NCI-H1417 treated with DMSO at 0.1 percent for 48 hours (cell line): ENCODE measurements at regions not wholly inside any gene's neighbourhood (a gene's known extent, or its start where the extent isn't known, plus 50 kb on each side); places are given as distances from the start of the nearest gene placed in this dataset.
"Not testable (repeated sequence)": the region's sequence is repeated elsewhere in the genome, so short reads cannot be mapped to it uniquely, and the experiment has no call there.

Experiments used
- DNase-seq: peaks from one replicate; lab custom pipeline; 2025; lab: John Stamatoyannopoulos, UW

DNA sequence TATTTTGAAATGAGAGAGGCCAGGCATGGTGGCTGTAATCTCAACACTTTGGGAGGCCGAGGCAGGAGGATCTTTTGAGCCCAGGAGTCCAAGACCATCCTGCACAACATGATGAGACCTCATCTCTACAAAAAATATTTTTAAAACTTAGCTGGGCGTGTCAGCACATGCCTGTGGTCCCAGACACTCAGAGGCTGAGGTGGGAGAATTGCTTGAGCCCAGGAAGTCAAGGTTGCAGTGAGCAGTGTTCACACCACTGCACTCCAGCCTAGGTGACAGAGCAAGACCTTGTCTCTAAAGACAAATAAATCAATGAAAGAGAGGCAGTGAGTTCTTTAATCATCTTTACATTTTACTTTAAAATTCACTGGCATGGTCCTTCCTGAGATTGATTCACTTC is 124.5 kb downstream of the DUSP6 start:
- DNase-seq, result no peak

DNA sequence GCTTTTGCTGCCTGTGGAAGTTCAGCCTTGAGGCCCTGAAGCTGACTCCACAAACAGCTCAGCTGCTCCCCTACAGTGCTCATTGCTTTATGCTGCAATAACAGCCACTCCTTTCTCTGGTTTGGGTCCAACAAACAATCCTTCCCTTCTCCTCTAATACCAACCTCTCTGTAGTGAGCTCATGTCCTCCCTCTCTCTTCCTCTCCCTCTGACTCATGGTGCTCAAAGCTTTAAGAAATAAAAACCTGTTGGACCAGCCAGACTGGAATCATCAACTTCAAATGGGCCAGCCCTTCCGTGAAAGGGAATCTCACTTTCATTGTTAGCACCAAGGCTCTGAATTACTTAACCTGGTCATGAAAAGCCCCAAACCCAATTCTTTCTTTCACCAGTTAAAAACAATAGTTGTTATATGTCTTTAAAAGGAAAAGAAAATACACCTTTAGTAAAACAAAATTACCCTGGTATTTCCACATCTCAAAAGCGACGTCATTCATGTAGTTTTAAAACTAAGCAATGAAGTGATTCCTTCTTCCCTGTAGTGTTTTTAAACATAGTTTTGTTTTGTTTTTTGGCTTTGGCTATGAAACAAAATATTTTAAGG is 126.4 kb downstream of the DUSP6 start:
- no peak for DNase-seq

DNA sequence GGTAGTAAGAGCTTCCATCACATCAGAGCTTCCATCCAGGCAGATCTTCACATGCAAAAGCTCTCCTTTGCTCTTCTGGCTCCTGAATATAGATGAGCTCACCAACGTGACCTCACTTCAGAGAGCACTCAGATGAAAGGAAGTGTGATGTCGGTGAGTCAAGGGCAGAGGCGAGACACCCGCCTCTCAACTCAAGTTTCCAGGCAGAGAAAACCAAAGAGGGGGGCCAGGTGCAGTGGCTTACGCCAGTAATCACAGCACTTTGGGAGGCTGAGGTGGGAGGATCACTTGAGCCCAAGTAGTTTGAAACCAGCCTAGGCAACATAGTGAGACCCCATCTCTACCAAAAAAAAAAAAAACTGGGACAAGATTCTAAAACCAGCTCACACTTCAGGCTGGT is 126.9 kb downstream of the DUSP6 start:
- DNase-seq, result no peak

DNA sequence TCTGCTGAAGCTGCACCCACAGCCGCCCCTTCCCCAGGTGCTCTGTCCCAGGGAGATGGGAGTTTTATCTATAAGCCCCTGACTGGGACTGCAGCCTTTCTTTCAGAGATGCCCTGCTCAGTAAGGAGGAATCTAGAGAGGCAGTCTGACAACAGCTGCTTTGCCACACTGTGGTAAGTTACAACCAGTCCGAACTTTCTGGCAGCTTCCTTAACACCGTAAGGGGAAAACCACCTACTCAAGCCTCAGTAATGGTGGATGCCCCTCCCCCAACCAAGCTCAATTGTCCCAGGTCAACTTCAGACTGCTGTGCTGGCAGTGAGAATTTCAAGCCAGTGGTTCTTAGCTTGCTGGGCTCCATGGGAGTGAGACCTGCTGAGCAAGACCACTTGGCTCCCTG is 129.7 kb downstream of the DUSP6 start:
- not testable (repeated sequence) for DNase-seq

DNA sequence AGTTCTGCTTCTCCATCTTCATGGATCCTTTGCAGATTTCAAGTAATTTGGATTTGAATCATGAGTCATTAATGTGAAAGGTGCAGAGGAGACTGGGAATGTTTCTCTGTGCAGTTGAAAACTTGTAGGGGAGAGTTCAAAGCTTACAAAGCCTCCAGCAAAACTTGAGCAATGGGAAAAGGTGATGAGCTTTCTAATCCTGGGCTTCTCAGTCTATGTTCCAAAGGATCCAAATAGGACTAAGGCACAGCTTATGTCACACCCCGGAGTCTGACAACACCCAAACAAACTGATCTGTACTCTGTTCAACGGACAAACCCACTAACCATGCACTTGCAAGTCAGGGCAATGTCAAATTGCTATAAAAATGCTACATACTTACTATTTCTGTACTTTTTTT is 134.8 kb downstream of the DUSP6 start:
- DNase-seq, result no peak

DNA sequence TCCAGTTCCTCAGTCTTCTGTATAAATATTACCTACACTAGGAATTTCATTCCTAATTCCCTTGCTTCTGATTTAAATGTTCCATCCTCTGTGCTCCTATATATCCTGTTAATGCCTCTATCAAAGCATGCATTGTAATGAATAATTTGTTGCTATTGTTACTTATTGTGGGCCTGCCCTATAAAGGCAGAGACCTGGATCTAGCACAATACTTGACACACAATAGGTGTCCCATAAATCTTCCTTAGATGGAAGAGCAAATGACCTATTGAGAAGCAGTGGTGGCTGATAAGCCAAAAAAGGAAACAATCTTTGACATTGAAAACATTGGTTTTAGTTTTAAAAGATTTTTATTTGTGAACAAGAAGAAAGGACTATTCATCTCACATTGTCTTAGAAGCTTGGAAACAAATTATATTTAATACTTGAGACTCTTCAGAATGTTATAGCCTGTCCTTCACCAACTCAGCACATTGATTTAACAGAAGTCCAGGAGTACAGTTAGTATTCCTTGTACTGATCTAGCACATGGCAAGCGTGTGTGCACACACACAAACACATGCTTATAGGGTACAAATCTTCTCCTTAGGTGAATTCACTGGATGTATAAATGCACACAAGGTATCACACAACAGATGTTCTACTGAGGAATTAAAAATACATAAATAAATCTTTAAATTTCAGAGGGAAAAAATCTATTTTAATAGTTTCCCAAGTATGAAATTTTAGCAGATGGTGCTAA is 135.9 kb downstream of the DUSP6 start:
- no peak for DNase-seq

DNA sequence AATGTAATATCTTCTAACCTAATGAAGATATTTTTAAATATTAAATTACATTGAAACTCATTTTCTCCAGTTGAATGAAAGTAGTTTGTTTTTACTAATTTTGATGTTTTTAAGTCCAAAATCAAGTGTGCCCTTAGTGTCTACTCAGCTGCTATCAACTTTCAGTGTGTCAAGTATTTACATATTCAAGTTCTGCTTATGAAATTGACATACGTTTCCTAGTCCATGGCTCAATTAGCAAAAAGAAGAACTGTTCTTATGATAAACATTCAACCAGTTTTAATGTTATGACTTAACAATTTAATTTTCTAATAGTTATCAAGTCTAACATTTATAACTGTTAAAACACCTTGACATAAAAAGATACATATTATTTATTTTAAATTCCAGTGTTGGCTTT is 137.1 kb downstream of the DUSP6 start:
- DNase-seq, result no peak

DNA sequence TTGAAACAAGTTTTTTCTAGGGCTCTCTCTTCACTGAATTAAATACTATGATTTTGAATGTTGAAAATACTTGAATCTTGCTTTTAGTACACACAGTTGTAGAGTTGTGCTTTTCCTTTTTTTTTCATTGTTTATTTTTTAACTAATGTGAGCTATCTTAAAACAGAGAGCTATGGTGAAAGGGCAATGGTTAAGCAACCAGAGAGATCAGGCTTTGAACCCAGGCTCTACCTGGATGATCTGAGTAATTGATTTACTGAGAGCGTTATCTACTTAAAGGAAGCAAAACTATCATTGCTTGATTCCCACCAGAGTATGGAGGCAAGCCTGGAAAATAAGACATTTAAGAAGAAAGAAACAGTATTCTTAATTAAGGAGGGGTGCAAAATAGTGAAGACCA is 138.6 kb downstream of the DUSP6 start:
- DNase-seq, result no peak

DNA sequence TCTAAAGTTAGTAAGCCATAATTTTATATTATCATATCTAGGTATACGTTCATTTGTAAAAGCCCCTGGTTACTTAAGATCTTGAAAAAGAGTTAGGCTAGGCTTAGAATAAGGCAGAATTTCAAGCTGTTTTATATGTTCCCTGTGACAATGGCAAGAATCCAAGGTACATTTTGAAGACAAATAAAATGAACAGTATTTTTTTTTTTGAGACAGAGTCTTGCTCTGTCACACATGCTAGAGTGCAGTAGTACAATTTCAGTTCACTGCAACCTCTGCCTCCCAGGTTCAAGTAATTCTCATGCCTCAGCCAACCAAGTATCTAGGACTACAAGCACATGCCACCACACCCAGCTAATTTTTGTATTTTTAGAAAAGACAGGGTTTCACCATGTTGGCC is 139.2 kb downstream of the DUSP6 start:
- no peak for DNase-seq

DNA sequence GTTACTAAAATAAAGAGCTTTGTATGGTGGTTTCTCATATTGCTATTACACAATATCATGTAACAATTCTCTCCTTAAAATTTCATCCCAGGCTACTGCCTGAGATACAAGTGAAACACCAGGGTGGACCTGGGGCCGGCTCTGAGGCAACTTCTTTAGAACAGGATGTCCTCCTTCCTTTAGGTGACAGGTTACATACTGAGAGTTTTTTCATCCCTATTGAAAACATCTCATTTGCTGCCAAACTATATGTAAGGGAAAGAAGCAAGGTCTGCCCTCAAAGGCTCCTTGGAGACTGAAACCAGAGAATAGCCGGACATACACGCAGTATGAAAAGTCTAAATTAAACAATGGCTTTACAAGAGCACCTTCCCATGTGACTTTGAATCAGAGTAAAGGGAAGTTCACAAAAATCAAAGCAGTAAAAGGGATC is 139.9 kb downstream of the DUSP6 start:
- DNase-seq, result no peak

DNA sequence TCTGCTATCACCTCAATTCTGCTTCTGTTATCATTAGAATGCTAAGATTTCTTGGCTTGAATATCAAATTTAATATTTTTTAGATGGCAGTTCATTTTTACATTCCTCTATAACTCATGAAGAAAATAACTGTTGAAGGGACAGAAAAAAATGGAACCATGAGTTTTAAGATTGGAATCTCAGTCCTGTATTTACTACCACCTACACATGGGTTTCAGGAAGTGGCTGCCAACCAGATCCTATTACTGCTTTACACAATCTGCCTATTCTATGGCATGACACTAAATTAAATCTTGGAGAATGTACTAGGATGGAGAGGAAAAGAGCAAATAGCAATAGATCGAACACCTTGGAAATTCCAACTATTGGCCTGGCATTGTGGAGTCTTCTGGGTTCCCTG is 140.8 kb downstream of the DUSP6 start:
- DNase-seq, result no peak

DNA sequence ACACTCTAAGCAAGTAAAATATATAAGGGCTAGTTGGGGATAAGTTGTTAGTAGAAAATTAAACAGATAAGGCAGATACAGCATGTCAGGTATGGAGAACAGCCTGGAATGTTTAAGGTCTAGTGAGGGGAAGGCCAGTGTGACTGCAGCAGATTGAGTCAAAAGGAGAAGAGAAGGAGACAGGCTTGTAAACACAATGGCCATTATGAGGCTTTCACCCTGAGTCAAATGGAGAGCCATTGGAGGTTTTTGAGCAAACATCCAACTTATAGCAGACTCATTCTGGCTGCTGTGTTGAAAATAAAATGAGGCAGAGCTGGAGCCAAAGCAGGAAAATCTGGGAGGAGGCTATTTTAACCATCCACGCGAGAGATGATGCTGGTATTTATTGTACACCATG is 142.0 kb downstream of the DUSP6 start:
- no peak for DNase-seq

DNA sequence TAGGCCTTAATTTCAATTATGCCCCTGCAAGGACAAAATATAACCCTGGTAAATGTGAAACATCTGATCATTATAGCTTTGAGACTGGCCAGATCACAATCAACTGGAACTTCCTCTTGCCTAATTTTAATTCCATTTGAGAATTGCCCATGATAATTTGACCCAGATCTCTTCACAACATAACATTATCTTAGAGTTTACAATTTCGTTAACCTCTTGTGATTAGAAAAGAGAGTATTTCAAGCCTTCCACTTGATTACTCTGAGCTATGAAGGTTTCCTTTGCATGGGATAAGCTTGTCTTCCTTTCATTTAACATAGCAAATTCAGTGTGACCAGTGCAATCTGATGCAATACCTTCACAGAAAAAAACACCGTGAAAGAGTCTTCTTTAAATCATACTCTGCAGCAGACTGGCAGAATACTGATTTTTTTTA is 143.6 kb downstream of the DUSP6 start:
- no peak for DNase-seq

DNA sequence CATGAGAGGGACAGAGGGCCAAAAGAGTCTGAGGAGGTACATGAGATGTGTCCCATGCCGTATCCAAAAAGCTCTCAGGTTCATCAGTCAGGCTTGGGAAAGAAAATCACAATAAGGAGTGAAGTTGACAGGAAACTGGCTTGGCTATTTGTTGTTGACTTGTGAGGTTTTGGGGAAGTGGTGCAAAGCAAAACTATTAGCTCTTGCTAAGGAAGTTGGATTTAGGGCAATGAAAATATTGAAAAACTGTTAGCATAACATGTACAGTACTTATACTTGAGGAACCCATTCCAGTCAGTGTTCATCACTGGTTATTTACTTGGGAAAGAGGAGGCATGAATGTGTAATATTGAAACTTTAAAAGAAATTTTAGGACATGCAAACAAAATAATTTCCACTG is 145.9 kb downstream of the DUSP6 start:
- no peak for DNase-seq

DNA sequence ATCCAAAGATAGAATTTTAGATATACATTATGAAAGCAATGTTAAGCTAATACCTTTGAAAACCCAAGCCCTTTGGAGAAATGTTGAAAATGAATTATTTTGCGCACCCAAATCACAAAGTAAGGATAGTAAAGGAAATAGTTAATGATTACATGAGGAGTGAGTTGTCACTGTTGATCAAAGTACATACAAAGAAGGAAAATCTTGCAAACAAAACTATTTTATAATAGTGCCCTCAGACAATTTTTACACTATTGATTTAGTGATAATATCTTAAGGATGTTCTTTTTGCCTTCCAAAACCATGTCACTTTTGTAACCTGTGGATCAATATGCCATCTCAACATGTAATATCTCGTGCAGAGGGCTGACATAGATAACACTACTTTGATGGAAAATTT is 146.8 kb downstream of the DUSP6 start:
- no peak for DNase-seq

DNA sequence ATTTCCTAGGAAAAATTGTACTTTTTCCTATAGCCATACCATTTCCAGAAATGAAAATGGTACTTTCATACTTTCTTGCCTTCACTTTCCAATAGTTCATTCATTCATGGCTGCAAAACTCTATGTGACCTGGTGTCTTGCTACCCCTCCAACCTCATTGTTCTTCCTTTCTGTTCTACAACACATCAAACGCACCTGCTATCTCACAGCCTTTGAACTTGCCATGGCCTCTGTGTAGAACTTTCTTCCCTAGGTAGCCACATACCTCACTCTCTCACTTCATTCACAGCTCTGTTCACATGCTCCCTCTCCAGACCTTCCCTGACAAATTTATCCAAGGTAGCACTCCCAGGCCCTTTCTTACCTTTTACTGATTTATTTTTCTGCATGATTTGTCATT is 149.2 kb downstream of the DUSP6 start:
- no peak for DNase-seq

DNA sequence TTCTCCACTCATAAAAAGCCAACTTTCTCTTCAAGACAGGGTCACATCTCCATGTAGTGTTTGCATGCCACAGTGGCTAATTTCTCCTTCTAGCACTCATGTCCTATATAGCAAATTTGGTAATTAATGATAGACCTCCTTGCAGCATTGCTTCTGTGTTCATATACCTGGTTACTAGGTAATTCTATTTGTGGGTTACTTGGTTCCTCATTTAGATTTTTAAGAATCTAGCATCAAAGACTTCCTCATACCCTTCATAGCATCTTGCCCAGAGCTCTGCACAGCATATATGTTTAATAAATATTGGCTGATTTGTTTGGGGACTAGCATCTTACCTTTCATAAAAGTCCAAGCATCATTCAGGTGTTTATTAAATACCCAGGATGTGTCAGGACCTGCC is 152.1 kb downstream of the DUSP6 start:
- DNase-seq, result no peak

DNA sequence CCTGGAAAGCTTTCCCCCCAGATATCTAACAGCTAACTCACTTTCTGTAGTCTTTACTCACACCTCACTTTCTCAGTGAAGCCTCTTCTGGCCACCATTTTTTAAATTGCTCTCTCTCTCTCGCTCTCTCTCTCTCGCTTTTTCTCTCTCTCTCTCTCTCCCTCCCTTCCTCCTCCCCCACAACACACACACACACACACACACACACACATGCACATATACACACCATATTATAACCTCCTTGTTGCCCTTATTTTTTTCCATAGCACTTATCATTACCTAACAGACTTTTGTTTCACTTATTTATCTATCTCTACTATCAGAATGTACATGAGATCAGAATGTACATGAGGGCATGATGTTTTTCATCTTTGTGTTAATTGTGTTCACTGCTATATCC is 156.8 kb downstream of the DUSP6 start:
- DNase-seq, result no peak

DNA sequence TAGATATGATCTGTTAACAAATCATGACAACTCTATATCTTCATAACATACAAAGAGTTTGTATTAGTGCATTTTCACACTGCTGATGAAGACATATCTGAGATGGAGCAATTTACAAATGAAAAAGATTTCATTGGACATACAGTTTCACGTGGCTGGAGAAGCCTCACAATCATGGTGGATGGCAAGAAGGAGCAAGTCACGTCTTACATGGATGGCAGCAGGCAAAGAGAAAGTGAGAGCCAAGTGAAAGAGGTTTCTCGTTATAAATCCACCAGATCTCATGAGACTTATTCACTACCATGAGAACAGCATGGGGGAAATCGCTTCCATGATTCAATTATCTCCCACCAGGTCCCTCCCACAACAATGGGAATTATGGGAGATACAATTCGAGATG is 157.6 kb downstream of the DUSP6 start:
- no peak for DNase-seq

DNA sequence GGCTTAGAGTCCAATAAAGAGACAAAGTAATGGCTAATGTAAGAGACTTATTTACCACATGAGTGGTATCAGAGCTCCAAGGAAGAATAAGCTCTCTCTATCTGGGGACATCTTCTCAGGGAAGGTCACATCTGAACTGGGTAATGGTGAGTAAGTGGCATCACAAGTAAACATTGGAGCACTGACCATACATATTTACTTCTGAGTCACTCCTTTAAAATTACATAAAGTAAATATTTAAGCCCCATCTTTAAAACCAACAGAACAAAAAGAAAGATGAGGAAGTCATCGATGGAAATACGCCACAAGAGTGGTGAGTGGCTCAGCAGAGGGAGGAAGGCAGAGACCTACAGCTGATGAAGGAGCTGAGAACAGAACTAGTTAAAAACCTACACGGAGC is 159.9 kb downstream of the DUSP6 start:
- no peak for DNase-seq

DNA sequence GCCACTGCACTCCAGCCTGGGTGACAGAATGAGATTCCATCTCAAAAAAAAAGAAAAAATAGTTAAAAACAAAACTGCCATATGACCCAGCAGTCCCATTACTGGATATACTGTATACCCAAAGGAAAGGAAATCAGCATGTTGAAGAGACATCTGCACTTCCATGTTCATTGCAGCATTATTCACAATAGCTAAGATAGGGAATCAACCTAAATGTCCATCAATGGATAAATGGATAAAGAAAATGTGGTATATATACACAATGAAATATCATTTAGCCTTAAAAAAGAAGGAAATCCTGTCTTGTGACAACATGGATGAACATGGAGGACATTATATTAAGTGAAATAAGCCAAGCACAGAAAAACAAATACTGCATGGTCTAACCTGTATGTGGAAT is 160.7 kb downstream of the DUSP6 start:
- DNase-seq, result not testable (repeated sequence)

DNA sequence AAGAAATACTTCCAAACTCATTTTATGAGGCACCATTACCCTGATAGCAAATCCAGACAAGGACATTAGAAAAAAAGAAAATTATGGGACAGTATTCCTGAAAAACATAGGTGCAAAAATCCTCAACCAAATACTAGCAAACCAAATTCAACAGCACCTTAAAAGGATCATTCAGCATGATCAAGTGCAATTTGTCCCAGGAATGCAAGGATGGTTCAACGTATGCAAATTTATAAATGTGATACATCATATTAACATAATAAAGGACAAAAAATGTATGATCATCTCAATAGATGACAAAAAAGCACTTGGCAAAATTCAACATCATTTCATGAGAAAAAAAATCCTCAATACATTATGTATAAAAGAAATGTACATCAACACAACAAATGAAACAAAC is 162.9 kb downstream of the DUSP6 start:
- DNase-seq, result no peak

DNA sequence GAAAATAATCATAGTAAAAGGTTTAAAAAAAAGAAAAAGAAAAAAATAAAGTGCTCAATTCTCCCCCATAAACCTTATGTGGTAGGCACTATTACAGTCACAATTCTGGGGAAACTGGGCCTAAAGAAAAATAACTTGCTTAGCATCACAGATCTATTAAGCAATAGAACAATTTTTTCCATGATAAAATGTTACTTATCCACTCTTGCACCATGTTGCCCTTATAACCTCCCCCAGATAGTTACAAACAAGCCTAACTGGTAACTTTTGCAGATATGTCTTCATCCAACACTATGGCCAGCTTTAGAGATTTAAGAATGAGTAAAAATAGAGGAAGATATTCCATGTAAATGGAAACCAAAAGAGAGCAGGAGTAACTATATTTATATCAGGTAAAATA is 164.8 kb downstream of the DUSP6 start:
- no peak for DNase-seq

DNA sequence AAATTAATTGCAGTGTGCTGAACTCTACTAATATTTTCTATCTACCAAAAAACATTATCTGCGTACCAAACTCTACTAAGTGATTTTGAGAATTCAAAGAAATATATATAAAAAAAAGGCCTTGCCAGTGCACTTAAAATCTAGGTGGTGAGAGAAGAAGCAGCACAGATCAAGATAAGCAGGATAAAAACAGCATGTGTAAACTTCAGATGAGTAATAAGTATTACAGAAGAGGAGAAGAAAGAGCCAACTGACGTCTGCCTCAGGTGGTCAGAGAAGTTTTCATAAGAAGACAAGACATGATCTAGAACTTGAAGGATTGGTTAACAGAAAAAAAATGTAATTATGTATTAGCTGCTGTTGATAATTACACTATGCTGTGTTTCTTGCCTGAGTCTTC is 166.4 kb downstream of the DUSP6 start:
- no peak for DNase-seq
